Activated naive CD8-positive, alpha-beta T cell treated with anti-CD3 and anti-CD28 coated beads, Interleukin-2, amount 50 U/mL, for 24 hours (primary cell): ENCODE measurements at regions not wholly inside any gene's neighbourhood (a gene's known extent, or its start where the extent isn't known, plus 50 kb on each side); places are given as distances from the start of the nearest gene placed in this dataset.

ENCODE experiments used
- ATAC-seq: fragments of 150-1000 bp; cut with Tn5 transposase; one replicate; pipeline ENCODE4 v1.10.0; 2021
- DNase-seq: peaks from one replicate; pipeline ENCODE4 v3.0.0; 2021
- H3K27ac Mint-ChIP-seq: one replicate; pipeline ENCODE4 v1.8.0; 2021; ENCODE audit warnings: mild to moderate bottlenecking, mixed read lengths
- H3K27me3 Mint-ChIP-seq: one replicate; pipeline ENCODE4 v1.8.0; 2021; ENCODE audit warnings: mixed read lengths
- H3K36me3 Mint-ChIP-seq: one replicate; pipeline ENCODE4 v1.8.0; 2021; ENCODE audit warnings: low read depth, mixed read lengths
- H3K4me1 Mint-ChIP-seq: one replicate; pipeline ENCODE4 v1.8.0; 2021; ENCODE audit warnings: mixed read lengths
- H3K4me3 Mint-ChIP-seq: one replicate; pipeline ENCODE4 v1.8.0; 2021; ENCODE audit warnings: mild to moderate bottlenecking, moderate library complexity, mixed read lengths
- H3K9me3 Mint-ChIP-seq: one replicate; pipeline ENCODE4 v1.8.0; 2021; ENCODE audit warnings: mixed read lengths

DNA sequence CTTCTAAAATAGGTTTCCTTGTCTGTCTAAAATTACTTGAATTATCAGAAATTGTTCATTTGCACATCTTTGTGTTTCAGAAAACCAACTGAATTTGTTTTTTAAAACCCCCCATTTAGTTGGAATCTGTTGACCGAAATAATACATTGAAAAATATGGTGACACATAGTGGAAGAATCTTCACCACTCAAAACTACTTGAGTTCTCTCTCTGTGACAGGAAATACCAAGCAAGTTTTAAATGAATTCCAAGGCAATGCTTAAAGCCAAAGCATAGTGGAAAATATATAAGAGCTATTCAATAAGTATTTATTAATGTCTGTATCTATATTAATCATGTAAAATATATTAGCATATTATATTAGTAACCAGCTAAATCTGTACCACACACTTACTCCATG lies 224.9 kb upstream of the COL8A1 start:
- Mint-ChIP-seq H3K4me1 (no peaks in the 10 kb centered on the region), H3K4me3 (no peak overlapping the region), H3K27me3 (no peaks in the 10 kb centered on the region), H3K27ac (no peak overlapping the region), H3K36me3 (no peaks in the 10 kb centered on the region), H3K9me3 (no peaks in the 10 kb centered on the region)
- DNase-seq = no peak
- ATAC-seq = no peak

DNA sequence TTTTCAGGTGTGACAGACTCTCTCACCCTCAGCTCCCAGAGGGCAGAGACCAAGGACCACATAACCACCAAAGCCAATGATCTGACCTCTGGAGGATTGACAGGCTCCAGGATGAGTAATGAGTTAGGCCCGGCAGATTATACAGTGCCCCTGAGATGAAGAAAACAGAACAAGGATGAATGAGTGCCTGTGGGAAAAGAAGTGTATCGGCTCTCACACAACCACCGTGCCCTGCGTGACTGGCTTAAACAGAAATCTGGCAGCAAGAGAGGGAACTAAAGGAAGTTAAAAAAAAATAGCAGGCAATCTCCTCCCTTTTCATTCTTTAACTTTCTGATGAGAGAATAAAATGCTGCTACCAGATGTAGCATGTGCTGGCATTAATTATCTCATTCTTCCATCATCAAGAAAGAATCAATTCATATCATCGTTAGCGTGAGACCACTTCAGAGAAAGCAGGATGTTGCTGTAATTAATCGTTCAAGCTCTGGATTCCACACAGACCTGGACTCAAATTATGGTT lies 227.5 kb upstream of the COL8A1 start:
- no peak overlapping the region for H3K4me3 Mint-ChIP-seq
- DNase-seq (no peak), ATAC-seq (no peak)
- no peak overlapping the region for H3K27ac Mint-ChIP-seq
- no peaks in the 10 kb centered on the region for H3K9me3 Mint-ChIP-seq
- H3K36me3 Mint-ChIP-seq = no peaks in the 10 kb centered on the region
- H3K4me1 Mint-ChIP-seq = no peaks in the 10 kb centered on the region
- no peaks in the 10 kb centered on the region for H3K27me3 Mint-ChIP-seq

DNA sequence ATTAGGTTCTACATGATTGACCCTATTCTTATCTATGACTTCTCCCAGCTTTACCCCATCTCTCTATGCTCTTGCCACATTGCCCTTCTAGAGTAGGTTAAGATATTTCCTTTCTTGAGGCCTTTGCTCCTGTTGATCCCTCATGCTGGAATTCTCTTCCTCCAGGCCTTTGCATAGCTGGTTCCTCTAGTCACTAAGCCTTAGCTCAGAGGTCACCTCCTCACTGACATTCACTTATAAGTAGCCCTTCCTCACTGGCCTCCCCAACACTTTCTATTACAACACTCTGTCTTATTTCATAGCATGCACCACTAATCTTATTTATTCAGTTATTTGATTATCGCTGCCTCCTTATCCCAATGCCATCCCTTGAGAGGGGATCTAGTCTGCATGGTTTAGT lies 228.4 kb upstream of the COL8A1 start:
- Mint-ChIP-seq H3K27me3 (no peaks in the 10 kb centered on the region), H3K4me3 (no peak overlapping the region), H3K27ac (no peak overlapping the region), H3K9me3 (no peaks in the 10 kb centered on the region), H3K4me1 (no peaks in the 10 kb centered on the region), H3K36me3 (no peaks in the 10 kb centered on the region)
- no peak for ATAC-seq
- DNase-seq = no peak

DNA sequence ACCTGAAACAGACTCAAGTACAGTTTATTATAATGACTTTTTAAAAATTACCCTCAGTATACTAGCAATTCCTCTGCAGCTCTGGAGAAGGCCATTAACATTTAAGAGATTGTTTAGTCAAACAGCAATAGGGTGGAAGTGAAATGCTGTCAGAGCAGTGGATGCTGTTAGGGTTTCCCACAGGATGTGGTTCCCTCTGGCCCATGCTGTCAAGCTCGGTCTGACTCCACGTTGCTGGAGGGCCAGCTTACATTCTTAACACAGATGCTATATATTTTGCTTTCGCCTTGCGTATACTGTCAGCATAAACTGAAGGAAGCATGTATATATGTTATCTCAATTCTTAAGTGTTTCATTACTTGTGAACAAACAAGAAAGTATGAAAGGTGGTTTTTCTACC lies 231.1 kb upstream of the COL8A1 start:
- no peaks in the 10 kb centered on the region for H3K9me3 Mint-ChIP-seq
- H3K36me3 Mint-ChIP-seq = no peaks in the 10 kb centered on the region
- DNase-seq = no peak
- ATAC-seq = no peak
- no peaks in the 10 kb centered on the region for H3K27me3 Mint-ChIP-seq
- H3K4me3 Mint-ChIP-seq = no peak overlapping the region
- no peak overlapping the region for H3K27ac Mint-ChIP-seq
- no peaks in the 10 kb centered on the region for H3K4me1 Mint-ChIP-seq

DNA sequence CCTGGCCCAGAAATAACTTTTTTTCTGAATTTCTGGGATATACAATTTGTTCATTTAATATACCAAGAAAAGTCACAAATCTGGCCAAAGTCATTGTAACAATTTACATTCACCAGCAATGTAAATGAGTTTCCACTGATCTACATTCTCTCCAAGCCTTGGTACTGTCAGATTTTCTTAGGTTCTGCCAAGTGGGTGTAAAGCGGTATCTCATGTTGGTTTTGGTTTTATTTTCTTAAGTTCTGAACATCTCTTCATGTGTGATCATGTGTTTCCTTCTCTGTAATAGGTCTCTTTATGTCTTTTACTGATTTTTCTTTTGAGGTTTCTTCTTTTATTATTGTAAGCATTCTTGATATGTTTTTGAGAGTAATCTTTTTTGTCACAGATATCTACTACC lies 235.6 kb upstream of the COL8A1 start:
- no peaks in the 10 kb centered on the region for H3K36me3 Mint-ChIP-seq
- H3K27ac Mint-ChIP-seq = no peak overlapping the region
- no peaks in the 10 kb centered on the region for H3K4me1 Mint-ChIP-seq
- ATAC-seq (no peak), DNase-seq (no peak)
- H3K9me3 Mint-ChIP-seq = peaks cover 20% of the 10 kb centered on the region
- H3K27me3 Mint-ChIP-seq = no peaks in the 10 kb centered on the region
- no peak overlapping the region for H3K4me3 Mint-ChIP-seq

DNA sequence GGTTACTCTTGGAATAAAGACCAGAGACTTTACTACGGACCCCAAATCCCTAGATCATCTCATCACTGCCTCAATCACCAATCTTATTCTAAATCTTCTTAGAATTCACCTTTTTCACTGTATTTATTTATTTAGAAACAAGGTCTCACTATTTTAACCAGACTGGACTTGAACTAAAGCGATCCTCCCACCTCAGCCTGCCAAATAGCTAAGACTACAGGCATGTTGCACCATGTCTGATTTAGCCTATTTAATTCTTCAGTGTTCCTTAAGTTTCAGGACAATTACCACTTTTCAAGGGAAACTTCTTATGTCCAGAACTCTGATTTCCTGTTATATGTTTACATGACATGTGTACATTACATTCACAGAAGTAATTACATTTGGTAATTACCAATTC lies 238.0 kb upstream of the COL8A1 start:
- Mint-ChIP-seq H3K27me3 (no peaks in the 10 kb centered on the region), H3K4me3 (no peak overlapping the region)
- no peak for ATAC-seq

DNA sequence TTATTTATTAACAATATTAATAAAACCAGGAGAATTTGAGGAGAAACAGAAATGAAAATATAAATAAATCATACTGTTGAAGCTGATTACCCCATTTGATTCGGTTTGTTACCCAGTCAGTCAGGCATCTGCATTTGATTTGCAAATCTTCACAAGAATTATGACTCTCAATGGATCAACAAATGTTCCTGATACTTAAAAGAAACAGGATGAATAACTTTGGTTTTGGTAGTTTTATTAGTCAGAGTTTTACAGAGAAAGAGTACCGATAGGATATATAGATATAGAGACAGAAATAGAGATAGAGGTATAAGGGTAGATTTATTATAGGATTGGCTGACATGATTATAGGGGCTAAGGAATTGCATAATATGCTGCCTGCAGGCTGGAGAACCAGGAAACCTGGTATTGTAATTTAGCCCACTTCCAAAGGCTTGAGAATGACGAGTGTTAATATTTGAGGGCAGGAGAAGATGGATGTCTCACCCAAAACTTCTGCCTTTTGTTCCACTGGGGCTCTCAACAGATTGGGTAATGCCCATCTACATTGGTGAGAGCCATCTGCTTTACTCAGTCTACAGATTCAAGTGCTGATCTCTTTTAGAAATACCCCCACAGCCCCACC lies 241.6 kb upstream of the COL8A1 start:
- H3K9me3 Mint-ChIP-seq = peaks cover 24% of the 10 kb centered on the region
- H3K36me3 Mint-ChIP-seq = no peaks in the 10 kb centered on the region
- DNase-seq (no peak), ATAC-seq (no peak)
- no peak overlapping the region for H3K27ac Mint-ChIP-seq
- H3K27me3 Mint-ChIP-seq = no peaks in the 10 kb centered on the region
- H3K4me1 Mint-ChIP-seq = no peaks in the 10 kb centered on the region
- no peak overlapping the region for H3K4me3 Mint-ChIP-seq

More for the DNA sequence above, 238.0 kb upstream of the COL8A1 start:
- no peaks in the 10 kb centered on the region for H3K4me1 Mint-ChIP-seq
- DNase-seq = no peak
- H3K36me3 Mint-ChIP-seq = no peaks in the 10 kb centered on the region
- peaks cover 24% of the 10 kb centered on the region for H3K9me3 Mint-ChIP-seq
- no peak overlapping the region for H3K27ac Mint-ChIP-seq

DNA sequence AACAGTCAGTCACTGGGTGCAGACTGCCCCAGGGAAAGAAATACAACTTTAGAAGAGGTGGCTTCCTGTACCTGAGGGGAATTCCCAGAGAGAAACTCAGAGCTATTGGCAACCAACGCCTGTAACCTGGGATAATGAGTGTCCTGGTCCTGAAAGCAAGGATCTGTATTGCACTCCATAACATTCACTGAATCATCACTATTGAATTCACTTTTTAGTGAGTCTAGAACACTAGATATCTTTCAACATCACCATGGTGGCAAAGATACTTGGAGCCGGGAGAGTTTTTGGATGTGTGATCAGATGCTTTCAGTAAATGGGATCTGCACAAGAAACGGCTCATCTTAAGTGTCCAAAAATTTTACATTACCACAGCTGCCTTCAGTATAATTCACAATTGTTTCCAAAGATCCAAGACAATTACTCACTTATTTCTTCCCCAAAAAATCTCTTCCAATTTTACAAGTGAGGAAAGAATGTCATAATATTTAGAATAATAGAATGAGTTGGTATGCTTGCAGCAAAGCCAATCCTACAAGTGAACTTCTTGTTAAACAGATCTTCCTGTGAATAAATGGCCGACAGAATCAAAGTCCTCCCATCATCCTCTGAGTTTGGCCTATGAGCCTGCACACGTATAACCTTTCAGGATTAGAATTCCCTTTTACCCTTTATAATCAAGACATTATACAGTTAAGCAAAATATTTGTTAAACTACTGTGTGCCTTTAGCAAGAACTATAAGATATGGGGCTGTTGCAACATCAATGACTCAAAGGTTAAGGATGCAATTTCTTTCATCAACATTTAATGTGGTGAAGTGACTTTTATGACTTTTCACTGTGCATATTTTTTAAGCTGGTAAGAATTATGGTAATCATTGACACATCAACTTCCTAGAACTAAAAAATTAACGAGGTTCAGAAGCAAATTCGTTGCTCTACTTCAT lies 243.3 kb upstream of the COL8A1 start:
- DNase-seq (no peak), ATAC-seq (no peak)
- no peaks in the 10 kb centered on the region for H3K36me3 Mint-ChIP-seq
- no peaks in the 10 kb centered on the region for H3K4me1 Mint-ChIP-seq
- H3K27ac Mint-ChIP-seq = no peak overlapping the region
- peaks cover 19% of the 10 kb centered on the region for H3K9me3 Mint-ChIP-seq
- H3K4me3 Mint-ChIP-seq = no peak overlapping the region
- no peaks in the 10 kb centered on the region for H3K27me3 Mint-ChIP-seq

DNA sequence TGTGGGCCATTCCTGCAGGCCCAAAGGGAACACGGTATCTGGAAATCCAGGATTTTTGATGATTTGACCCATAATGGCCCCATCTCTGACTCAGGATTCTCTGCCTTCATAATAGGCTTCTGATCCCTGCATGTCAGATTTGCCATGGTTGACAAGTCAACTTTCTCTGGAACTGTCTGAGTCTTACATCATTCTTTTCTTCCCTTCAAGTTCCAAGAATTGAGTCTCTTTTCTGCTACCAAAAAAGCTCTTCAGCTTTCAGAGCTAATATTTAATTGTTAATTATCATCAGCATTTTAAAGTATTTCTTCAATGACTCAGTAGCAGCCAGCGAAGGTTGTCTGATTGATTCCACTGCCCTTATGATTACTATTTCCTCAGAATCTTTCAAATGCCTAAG lies 244.4 kb upstream of the COL8A1 start:
- Mint-ChIP-seq H3K27ac (no peak overlapping the region), H3K9me3 (peaks cover 12% of the 10 kb centered on the region), H3K27me3 (no peaks in the 10 kb centered on the region), H3K36me3 (no peaks in the 10 kb centered on the region), H3K4me1 (no peaks in the 10 kb centered on the region), H3K4me3 (no peak overlapping the region)
- ATAC-seq = no peak
- DNase-seq = no peak

DNA sequence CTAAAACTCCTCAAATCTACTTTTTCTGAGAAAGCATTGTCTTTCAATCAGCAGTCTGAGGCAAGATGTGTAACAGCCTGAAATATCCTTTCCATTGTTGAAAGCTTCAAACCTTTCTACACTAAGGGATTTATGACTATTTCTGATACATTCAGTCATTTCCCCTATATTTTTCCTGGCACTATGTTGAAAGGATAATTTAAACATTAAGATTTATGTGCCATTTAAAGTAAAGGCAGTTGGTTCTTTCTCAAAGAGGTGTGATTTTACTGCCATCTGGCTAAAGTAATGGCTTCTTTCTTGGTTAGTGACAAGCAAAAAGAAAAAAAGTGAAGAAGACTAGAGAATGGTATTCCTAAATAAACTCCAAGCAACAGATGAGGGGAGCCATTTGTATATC lies 249.6 kb upstream of the COL8A1 start:
- Mint-ChIP-seq H3K27ac (no peak overlapping the region), H3K36me3 (no peaks in the 10 kb centered on the region), H3K9me3 (no peaks in the 10 kb centered on the region), H3K4me1 (no peaks in the 10 kb centered on the region), H3K27me3 (no peaks in the 10 kb centered on the region), H3K4me3 (no peak overlapping the region)
- ATAC-seq = no peak
- DNase-seq = no peak

DNA sequence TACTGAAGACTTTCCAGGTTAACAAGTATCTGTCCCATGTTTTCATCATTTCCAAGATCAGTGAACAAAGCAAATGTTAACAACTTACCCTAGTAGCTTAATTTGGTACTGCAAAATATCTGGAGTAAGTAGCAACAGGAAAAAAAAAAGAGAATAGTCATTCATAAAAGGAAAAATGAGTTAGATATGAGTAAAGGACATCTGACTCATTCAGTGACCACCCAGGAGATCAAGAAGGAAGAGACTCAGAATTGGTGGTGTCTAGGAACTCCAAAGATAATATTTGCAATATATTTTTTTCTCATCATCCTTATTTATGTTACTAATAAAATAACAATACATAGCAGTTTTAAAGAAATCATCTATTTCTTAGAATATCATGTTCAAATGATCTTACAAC lies 253.8 kb upstream of the COL8A1 start:
- Mint-ChIP-seq H3K27ac (no peak overlapping the region), H3K36me3 (peaks cover 1% of the 10 kb centered on the region), H3K27me3 (no peaks in the 10 kb centered on the region), H3K9me3 (no peaks in the 10 kb centered on the region), H3K4me3 (no peak overlapping the region), H3K4me1 (no peaks in the 10 kb centered on the region)
- ATAC-seq (no peak), DNase-seq (no peak)

DNA sequence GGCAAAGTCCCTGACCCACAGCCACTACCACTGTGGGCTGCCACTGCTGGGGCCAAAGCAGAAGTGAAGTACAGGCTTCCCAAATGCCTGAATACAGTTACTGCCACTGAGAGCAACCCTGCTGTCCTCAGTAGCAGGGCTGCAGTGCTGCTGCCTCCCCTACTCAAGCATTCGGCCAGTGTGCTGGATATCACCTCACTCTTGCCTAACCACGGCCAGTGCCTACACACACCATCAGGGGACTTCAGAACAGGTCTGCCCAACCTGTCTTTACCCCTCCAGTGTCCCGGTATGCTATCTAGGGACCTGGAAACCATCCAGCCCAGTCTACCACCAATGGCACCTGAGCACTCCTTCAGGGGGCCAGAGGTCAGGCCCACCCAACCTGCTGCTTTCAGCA lies 261.5 kb upstream of the COL8A1 start:
- no peak overlapping the region for H3K4me3 Mint-ChIP-seq
- no peak for ATAC-seq
- H3K9me3 Mint-ChIP-seq = no peaks in the 10 kb centered on the region

DNA sequence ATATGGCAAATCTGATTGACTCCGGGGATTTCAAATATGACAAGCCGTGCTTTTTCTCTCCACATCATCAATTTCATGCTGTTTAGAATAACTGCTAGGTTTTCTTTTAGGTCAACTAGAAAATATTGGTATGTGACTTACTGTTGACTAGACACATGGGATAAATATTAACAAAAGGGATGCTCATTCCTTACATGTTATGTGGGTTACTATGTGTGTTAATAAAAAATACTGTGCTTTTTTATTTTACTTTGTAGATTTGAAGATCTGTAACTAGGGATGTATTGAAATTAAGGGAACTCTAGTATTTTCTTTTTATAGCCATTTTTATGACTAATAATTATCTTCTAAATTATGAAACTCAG lies 264.6 kb upstream of the COL8A1 start:
- no peaks in the 10 kb centered on the region for H3K9me3 Mint-ChIP-seq
- no peaks in the 10 kb centered on the region for H3K36me3 Mint-ChIP-seq
- DNase-seq (no peak), ATAC-seq (no peak)
- H3K27me3 Mint-ChIP-seq = no peaks in the 10 kb centered on the region
- no peak overlapping the region for H3K4me3 Mint-ChIP-seq
- H3K27ac Mint-ChIP-seq = no peak overlapping the region
- no peaks in the 10 kb centered on the region for H3K4me1 Mint-ChIP-seq

More for the DNA sequence above, 261.5 kb upstream of the COL8A1 start:
- peaks cover 1% of the 10 kb centered on the region for H3K36me3 Mint-ChIP-seq
- no peaks in the 10 kb centered on the region for H3K27me3 Mint-ChIP-seq
- H3K27ac Mint-ChIP-seq = no peak overlapping the region
- H3K4me1 Mint-ChIP-seq = no peaks in the 10 kb centered on the region
- no peak for DNase-seq

DNA sequence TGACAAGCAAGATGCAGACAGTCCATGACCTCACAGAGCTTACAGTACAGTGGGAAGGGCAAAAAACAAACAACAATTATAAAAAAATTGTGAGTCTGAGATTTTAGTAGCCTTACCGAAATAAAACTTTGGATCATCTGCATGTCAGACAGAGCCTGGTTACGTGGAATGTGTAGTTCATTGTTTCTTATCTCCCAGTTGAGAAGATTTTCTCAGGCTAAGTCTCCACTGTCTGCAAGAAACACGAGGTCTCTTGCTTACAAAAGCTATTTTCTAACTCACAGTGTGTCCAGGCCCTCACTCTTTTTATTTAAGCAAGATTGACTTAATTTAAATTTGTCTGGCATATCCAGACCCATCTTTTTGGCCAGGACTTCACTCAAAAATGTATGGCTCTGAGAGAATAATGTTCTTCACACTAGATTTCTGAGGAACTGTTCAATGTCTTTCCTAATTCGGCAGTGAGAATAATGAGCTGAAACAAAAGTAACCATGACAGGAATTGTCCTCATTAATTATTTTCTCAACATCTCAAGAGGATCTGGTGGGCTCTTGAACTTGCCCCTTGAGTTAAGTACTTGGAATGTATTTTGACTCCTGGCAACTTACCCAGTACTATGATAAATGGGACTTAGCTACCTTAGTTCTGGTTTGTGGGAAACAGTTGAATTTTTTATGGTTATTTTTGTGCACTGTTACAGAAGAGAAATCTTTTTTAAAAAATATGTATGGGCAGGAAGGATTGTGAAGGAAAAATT lies 265.1 kb upstream of the COL8A1 start:
- Mint-ChIP-seq H3K27me3 (no peaks in the 10 kb centered on the region), H3K36me3 (no peaks in the 10 kb centered on the region), H3K4me3 (no peak overlapping the region), H3K4me1 (no peaks in the 10 kb centered on the region), H3K9me3 (no peaks in the 10 kb centered on the region), H3K27ac (no peak overlapping the region)
- ATAC-seq (no peak), DNase-seq (no peak)
